Loucy (cell line): ENCODE measurements at regions not wholly inside any gene's neighbourhood (a gene's known extent, or its start where the extent isn't known, plus 50 kb on each side); places are given as distances from the start of the nearest gene placed in this dataset.
"Not testable (repeated sequence)": the region's sequence is repeated elsewhere in the genome, so short reads cannot be mapped to it uniquely, and the experiment has no call there.

Experiments
- H2AFZ ChIP-seq: fragments of 200-600 bp; sonication (generic); 2 replicates; pipeline ENCODE4 v1.6.0; 2016; ENCODE audit warnings: antibody characterized with exemption, mild to moderate bottlenecking, low read length, moderate library complexity
- H3F3A ChIP-seq: fragments of 200-600 bp; 2 replicates; pipeline ENCODE4 v1.6.0; 2016; ENCODE audit warnings: antibody characterized with exemption, low read depth, mild to moderate bottlenecking
- H3K27me3 ChIP-seq: fragments of 200-600 bp; sonication (generic); 2 replicates; pipeline ENCODE4 v1.6.1; 2014; ENCODE audit warnings: low read length, mild to moderate bottlenecking; ENCODE audit not compliant: insufficient read depth, poor library complexity, severe bottlenecking
- H3K36me3 ChIP-seq: fragments of 200-600 bp; sonication (generic); 2 replicates; pipeline ENCODE4 v1.6.1; 2016; ENCODE audit warnings: low read length; ENCODE audit not compliant: insufficient read depth
- H3K4me1 ChIP-seq: fragments of 200-600 bp; sonication (generic); 2 replicates; pipeline ENCODE4 v1.5.1; 2014; ENCODE audit warnings: low read length, mild to moderate bottlenecking; ENCODE audit not compliant: insufficient read depth, poor library complexity, severe bottlenecking
- H3K4me2 ChIP-seq: fragments of 200-600 bp; sonication (generic); 2 replicates; pipeline ENCODE4 v1.6.0; 2014; ENCODE audit warnings: antibody characterized with exemption, low read length, low read depth, mild to moderate bottlenecking; ENCODE audit not compliant: poor library complexity, severe bottlenecking
- H3K4me3 ChIP-seq: fragments of 200-600 bp; sonication (generic); 2 replicates; pipeline ENCODE4 v1.5.1; 2014; ENCODE audit warnings: low read length, mild to moderate bottlenecking, mixed read lengths; ENCODE audit not compliant: poor library complexity, severe bottlenecking
- H3K79me2 ChIP-seq: fragments of 200-600 bp; sonication (generic); 2 replicates; pipeline ENCODE4 v1.6.1; 2014; ENCODE audit warnings: low read length; ENCODE audit not compliant: insufficient read depth
- H3K9ac ChIP-seq: fragments of 200-600 bp; sonication (generic); 2 replicates; pipeline ENCODE4 v1.6.0; 2014; ENCODE audit warnings: mild to moderate bottlenecking, low read depth, low read length, moderate library complexity; ENCODE audit not compliant: poor library complexity, severe bottlenecking
- H3K9me2 ChIP-seq: fragments of 200-600 bp; sonication (generic); replicated peaks from 2 replicates; pipeline ENCODE4 v1.6.1; 2016; ENCODE audit warnings: low read depth, low read length, mixed read lengths
- H3K9me3 ChIP-seq: fragments of 200-600 bp; sonication (generic); 2 replicates; pipeline ENCODE4 v1.6.1; 2014; ENCODE audit warnings: mild to moderate bottlenecking, antibody characterized with exemption, low read length, low read depth; ENCODE audit not compliant: insufficient read depth
- H4K20me1 ChIP-seq: fragments of 200-600 bp; sonication (generic); 2 replicates; pipeline ENCODE4 v1.6.0; 2014; ENCODE audit warnings: antibody characterized with exemption, low read length, mild to moderate bottlenecking; ENCODE audit not compliant: insufficient read depth, poor library complexity, severe bottlenecking
- CTCF ChIP-seq: fragments of 200-600 bp; sonication (generic); conservative IDR thresholded peaks from 2 replicates; pipeline ENCODE4 v1.5.1; 2014; ENCODE audit warnings: mild to moderate bottlenecking, antibody characterized with exemption, low read length
- EZH2phosphoT487 ChIP-seq: fragments of 200-600 bp; IDR thresholded peaks from 2 replicates; pipeline ENCODE4 v1.6.1; 2018; ENCODE audit warnings: antibody characterized with exemption, mild to moderate bottlenecking, moderate library complexity, borderline replicate concordance

GRCh38 chr2:2896011-2896410 is 481.6 kb downstream of the EIPR1 start:
- Histone ChIP-seq H3K27me3 (no peaks in the 10 kb centered on the region), H3K9ac (no peak overlapping the region), H3F3A (no peaks in the 10 kb centered on the region), H3K9me3 (peaks cover 6% of the 10 kb centered on the region; the same call in 1 of the 2 replicates), H3K79me2 (no peaks in the 10 kb centered on the region), H3K4me1 (no peaks in the 10 kb centered on the region), H3K36me3 (no peaks in the 10 kb centered on the region), H3K4me2 (no peak overlapping the region), H3K9me2 (no peaks in the 10 kb centered on the region), H2AFZ (no peak overlapping the region), H3K4me3 (no peak overlapping the region), H4K20me1 (no peaks in the 10 kb centered on the region)
- TF ChIP-seq EZH2phosphoT487 (no peak), CTCF (no peak)

GRCh38 chr2:2894011-2894410 is 483.6 kb downstream of the EIPR1 start:
- H3K9me3 ChIP-seq, H4K20me1 ChIP-seq, H3K4me2 ChIP-seq, H3K27me3 ChIP-seq, H3K9ac ChIP-seq, H3K36me3 ChIP-seq, H3K4me1 ChIP-seq, H3F3A ChIP-seq, H3K4me3 ChIP-seq, H2AFZ ChIP-seq, H3K79me2 ChIP-seq, H3K9me2 ChIP-seq: not testable (repeated sequence)

GRCh38 chr2:2892892-2893291 is 484.7 kb downstream of the EIPR1 start:
- no peaks in the 10 kb centered on the region for H4K20me1 ChIP-seq
- H3F3A ChIP-seq, result no peaks in the 10 kb centered on the region
- no peak overlapping the region for H3K9ac ChIP-seq
- TF ChIP-seq CTCF (no peak), EZH2phosphoT487 (no peak)
- H3K9me3 ChIP-seq, result peaks cover 9% of the 10 kb centered on the region; the same call in 1 of the 2 replicates
- no peaks in the 10 kb centered on the region for H3K4me1 ChIP-seq
- H3K9me2 ChIP-seq, result no peaks in the 10 kb centered on the region
- no peaks in the 10 kb centered on the region for H3K27me3 ChIP-seq
- no peak overlapping the region for H3K4me2 ChIP-seq
- H3K4me3 ChIP-seq, result no peak overlapping the region
- no peaks in the 10 kb centered on the region for H3K79me2 ChIP-seq
- no peaks in the 10 kb centered on the region for H3K36me3 ChIP-seq
- no peak overlapping the region for H2AFZ ChIP-seq

GRCh38 chr2:2892378-2892777 is 485.2 kb downstream of the EIPR1 start:
- no peaks in the 10 kb centered on the region for H3K9me2 ChIP-seq
- no peak for TF ChIP-seq EZH2phosphoT487
- TF ChIP-seq CTCF, result no peak
- no peaks in the 10 kb centered on the region for H3K79me2 ChIP-seq
- no peaks in the 10 kb centered on the region for H3K4me1 ChIP-seq
- no peak overlapping the region for H3K4me3 ChIP-seq
- H4K20me1 ChIP-seq, result no peaks in the 10 kb centered on the region
- no peaks in the 10 kb centered on the region for H3F3A ChIP-seq
- no peak overlapping the region for H2AFZ ChIP-seq
- no peaks in the 10 kb centered on the region for H3K27me3 ChIP-seq
- no peaks in the 10 kb centered on the region for H3K36me3 ChIP-seq
- no peak overlapping the region for H3K4me2 ChIP-seq
- no peak overlapping the region for H3K9ac ChIP-seq
- H3K9me3 ChIP-seq, result peaks cover 9% of the 10 kb centered on the region; the same call in 1 of the 2 replicates
